ENCODE measurements at regions not wholly inside any gene's neighbourhood (a gene's known extent, or its start where the extent isn't known, plus 50 kb on each side); places are given as distances from the start of the nearest gene placed in this dataset.

DNA sequence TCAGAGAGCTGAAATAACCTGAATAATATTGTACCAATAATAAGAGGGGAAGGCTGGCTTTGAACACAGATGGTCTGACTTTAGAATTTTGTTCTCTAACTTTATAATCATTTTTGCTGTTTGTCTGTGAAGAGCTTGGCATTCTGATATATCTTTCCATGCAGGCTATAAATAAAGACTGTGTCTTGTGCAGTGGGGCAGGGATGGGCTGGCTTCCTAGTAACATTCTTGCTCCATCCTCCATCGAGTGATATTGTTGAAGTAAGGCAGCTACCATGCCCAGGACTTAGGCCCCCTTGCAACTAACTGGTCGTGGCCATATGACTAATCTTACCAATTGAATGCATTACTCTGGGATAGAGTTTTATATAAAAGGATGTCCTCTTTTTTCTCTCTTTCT lies 234.7 kb upstream of the IRX3 start:
- H3K4me3 ChIP-seq = no peak overlapping the region
- FAIRE-seq = no peak
- POLR2A ChIA-PET = no interaction called here
- no peak for DNase-seq (ENCODE audit: low read depth in 1 of 2, low spot score in 1 of 2)
- WGBS (ENCODE audit: missing lambda C conversion rate) = 2% methylated on average over 2 of the region's 2 CpGs
- CTCF ChIA-PET = interaction anchor here (1.0 kb wide), 1 partner anchor 748 kb away, joined by 3 read pairs; no protein-coding TSS in a partner anchor
- H3K4me2 ChIP-seq = no peak overlapping the region
- peaks cover 12% of the 10 kb centered on the region; the same call in 1 of the 3 replicates for H3K9me3 ChIP-seq
- no peak for TF ChIP-seq RNF2 (IDR thresholded peaks at IDR 0.05; ENCODE audit: borderline replicate concordance, low read depth)
- TF ChIP-seq KDM1A (IDR thresholded peaks at IDR 0.05; ENCODE audit: low read depth) = no peak
- TF ChIP-seq HOXA7 (CRISPR knock-in tag; IDR thresholded peaks at IDR 0.05) = no peak
- TF ChIP-seq, protein P1, sequence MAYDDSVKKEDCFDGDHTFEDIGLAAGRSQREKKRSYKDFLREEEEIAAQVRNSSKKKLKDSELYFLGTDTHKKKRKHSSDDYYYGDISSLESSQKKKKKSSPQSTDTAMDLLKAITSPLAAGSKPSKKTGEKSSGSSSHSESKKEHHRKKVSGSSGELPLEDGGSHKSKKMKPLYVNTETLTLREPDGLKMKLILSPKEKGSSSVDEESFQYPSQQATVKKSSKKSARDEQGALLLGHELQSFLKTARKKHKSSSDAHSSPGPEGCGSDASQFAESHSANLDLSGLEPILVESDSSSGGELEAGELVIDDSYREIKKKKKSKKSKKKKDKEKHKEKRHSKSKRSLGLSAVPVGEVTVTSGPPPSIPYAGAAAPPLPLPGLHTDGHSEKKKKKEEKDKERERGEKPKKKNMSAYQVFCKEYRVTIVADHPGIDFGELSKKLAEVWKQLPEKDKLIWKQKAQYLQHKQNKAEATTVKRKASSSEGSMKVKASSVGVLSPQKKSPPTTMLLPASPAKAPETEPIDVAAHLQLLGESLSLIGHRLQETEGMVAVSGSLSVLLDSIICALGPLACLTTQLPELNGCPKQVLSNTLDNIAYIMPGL (CRISPR knock-in tag; IDR thresholded peaks at IDR 0.05; ENCODE audit: borderline replicate concordance) = no peak
- TF ChIP-seq, protein P2, sequence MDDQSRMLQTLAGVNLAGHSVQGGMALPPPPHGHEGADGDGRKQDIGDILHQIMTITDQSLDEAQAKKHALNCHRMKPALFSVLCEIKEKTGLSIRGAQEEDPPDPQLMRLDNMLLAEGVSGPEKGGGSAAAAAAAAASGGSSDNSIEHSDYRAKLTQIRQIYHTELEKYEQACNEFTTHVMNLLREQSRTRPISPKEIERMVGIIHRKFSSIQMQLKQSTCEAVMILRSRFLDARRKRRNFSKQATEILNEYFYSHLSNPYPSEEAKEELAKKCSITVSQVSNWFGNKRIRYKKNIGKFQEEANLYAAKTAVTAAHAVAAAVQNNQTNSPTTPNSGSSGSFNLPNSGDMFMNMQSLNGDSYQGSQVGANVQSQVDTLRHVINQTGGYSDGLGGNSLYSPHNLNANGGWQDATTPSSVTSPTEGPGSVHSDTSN (IDR thresholded peaks at IDR 0.05) = no peak
- no peak for TF ChIP-seq NPAS2 (CRISPR knock-in tag; IDR thresholded peaks at IDR 0.05; ENCODE audit: borderline replicate concordance)
- TF ChIP-seq CHD2 (IDR thresholded peaks at IDR 0.05; ENCODE audit: low read length, partially characterized antibody) = no peak
- no peak for TF ChIP-seq FOSL2 (IDR thresholded peaks at IDR 0.05)
- no peak for TF ChIP-seq FOSL2 (CRISPR knock-in tag; IDR thresholded peaks at IDR 0.05)
- no peak for TF ChIP-seq POLR2A (IDR thresholded peaks at IDR 0.05; ENCODE audit: low read length)
- TF ChIP-seq, protein P3, sequence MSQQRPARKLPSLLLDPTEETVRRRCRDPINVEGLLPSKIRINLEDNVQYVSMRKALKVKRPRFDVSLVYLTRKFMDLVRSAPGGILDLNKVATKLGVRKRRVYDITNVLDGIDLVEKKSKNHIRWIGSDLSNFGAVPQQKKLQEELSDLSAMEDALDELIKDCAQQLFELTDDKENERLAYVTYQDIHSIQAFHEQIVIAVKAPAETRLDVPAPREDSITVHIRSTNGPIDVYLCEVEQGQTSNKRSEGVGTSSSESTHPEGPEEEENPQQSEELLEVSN (IDR thresholded peaks at IDR 0.05; ENCODE audit: borderline replicate concordance, low read depth) = no peak
- no peak for TF ChIP-seq FOSB (CRISPR knock-in tag; IDR thresholded peaks at IDR 0.05)
- TF ChIP-seq, protein P4, sequence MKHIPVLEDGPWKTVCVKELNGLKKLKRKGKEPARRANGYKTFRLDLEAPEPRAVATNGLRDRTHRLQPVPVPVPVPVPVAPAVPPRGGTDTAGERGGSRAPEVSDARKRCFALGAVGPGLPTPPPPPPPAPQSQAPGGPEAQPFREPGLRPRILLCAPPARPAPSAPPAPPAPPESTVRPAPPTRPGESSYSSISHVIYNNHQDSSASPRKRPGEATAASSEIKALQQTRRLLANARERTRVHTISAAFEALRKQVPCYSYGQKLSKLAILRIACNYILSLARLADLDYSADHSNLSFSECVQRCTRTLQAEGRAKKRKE (CRISPR knock-in tag; IDR thresholded peaks at IDR 0.05; ENCODE audit: low read depth) = no peak
- TF ChIP-seq POLR2AphosphoS2 (conservative IDR thresholded peaks at IDR 0.05; ENCODE audit: low read length) = no peak
- TF ChIP-seq JUN (IDR thresholded peaks at IDR 0.05) = no peak
- TF ChIP-seq KDM5A (IDR thresholded peaks at IDR 0.05) = no peak
- H3K27ac ChIP-seq = no peak overlapping the region
- no peak for ATAC-seq
- no peaks in the 10 kb centered on the region for H3K4me1 ChIP-seq

DNA sequence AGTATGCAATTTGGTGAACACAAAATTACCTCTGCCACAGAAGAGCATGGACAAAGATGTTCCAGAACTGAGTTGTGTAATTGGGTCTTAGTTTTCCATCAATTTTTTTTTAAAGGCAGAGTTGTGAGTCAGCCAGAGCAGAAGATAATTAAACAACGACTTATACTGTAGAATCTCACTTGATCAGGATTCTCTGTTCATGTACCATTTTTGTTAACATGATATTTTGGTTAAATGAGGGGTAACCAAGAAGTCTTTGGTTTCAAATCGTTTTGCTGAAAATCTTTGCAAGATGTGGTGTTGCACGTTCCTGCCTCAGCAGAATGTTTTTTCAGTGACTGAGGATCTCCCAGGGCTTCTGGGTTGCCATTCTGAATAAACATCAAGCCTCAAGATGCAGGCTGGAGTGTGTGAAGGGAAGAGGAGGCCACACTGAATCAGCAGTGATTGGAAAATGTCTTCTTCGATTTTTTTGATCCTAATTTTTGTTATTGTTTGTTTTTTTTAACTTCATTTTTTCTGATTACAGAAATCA lies 232.6 kb upstream of the IRX3 start:
- no peaks in the 10 kb centered on the region for H3K4me1 ChIP-seq
- POLR2A ChIA-PET = no interaction called here
- 5% methylated on average over 4 of the region's 4 CpGs for WGBS (ENCODE audit: missing lambda C conversion rate)
- no peak for TF ChIP-seq JUNB (IDR thresholded peaks at IDR 0.05)
- TF ChIP-seq POLR2AphosphoS2 (conservative IDR thresholded peaks at IDR 0.05; ENCODE audit: low read length) = no peak
- no peak for TF ChIP-seq CBX8 (IDR thresholded peaks at IDR 0.05)
- no peak for TF ChIP-seq MYC (IDR thresholded peaks at IDR 0.05; ENCODE audit: borderline replicate concordance, low read length)
- no peak for TF ChIP-seq CHD4 (IDR thresholded peaks at IDR 0.05; ENCODE audit: borderline replicate concordance)
- no peak for TF ChIP-seq JUN (IDR thresholded peaks at IDR 0.05)
- TF ChIP-seq RAD21 (conservative IDR thresholded peaks at IDR 0.05 in 1 of 2, IDR thresholded peaks at IDR 0.05 in 1 of 2) = no peak
- TF ChIP-seq, protein P5, sequence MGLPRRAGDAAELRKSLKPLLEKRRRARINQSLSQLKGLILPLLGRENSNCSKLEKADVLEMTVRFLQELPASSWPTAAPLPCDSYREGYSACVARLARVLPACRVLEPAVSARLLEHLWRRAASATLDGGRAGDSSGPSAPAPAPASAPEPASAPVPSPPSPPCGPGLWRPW (IDR thresholded peaks at IDR 0.05) = no peak
- TF ChIP-seq TFCP2L1 (CRISPR knock-in tag; IDR thresholded peaks at IDR 0.05) = no peak
- TF ChIP-seq GATA3 (IDR thresholded peaks at IDR 0.05; ENCODE audit: borderline replicate concordance) = no peak
- no peak for TF ChIP-seq NFE2L2 (conservative IDR thresholded peaks at IDR 0.05; ENCODE audit: low read length)
- no peak for TF ChIP-seq CBX2 (IDR thresholded peaks at IDR 0.05; ENCODE audit: borderline replicate concordance, low read depth)
- TF ChIP-seq HOXB5 (CRISPR knock-in tag; IDR thresholded peaks at IDR 0.05) = no peak
- H3K27ac ChIP-seq = no peak overlapping the region
- no peak overlapping the region for H3K4me3 ChIP-seq
- CTCF ChIA-PET = interaction anchor here (0.7 kb wide), 1 partner anchor 20 kb away, joined by 3 read pairs; no protein-coding TSS in a partner anchor
- DNase-seq (ENCODE audit: low read depth in 1 of 2, low spot score in 1 of 2) (no peak), ATAC-seq (no peak), FAIRE-seq (no peak)
- H3K4me2 ChIP-seq = no peak overlapping the region
- no peaks in the 10 kb centered on the region for H3K9me3 ChIP-seq

Measured in A549 (cell line).